ENCODE measurements at regions not wholly inside any gene's neighbourhood (a gene's known extent, or its start where the extent isn't known, plus 50 kb on each side); places are given as distances from the start of the nearest gene placed in this dataset.
"Not testable (repeated sequence)": the region's sequence is repeated elsewhere in the genome, so short reads cannot be mapped to it uniquely, and the experiment has no call there.

- not testable (repeated sequence) for DNase-seq
Observed at GRCh38 chr3:177339220-177339703, 142.0 kb upstream of the TBL1XR1 start.

DNA sequence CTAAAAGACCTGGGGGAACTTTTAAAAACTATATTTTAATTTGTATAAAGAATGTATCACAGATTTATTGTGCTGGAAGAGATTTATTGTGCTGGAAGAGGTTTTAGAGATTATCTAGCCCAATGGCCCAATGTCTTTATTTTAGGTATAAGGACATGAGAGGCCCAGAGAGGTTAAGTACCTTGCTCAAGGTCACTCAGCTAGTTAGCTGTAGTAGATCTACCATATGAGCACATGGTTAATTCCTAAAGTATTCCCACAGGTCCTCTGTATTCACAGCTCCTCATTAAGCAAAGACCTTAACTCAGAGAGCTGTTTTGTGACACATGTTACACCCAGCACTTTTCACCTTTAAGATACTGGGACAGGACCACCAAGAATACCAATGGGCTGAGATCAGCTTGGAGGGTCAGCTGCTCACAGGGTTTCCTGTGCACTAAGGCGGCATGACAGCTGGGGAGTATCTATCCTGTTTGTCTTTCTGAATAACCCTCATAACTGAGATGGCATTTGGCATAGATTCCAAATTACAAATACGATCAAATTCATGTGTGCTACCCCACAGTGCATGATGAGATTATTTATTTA, 143.1 kb upstream of the TBL1XR1 start:
- DNase-seq = no peak

- DNase-seq = peak in 1 of 2 experiments; percentile 10
Observed at GRCh38 chr3:177341736-177342419, 144.6 kb upstream of the TBL1XR1 start.

DNA sequence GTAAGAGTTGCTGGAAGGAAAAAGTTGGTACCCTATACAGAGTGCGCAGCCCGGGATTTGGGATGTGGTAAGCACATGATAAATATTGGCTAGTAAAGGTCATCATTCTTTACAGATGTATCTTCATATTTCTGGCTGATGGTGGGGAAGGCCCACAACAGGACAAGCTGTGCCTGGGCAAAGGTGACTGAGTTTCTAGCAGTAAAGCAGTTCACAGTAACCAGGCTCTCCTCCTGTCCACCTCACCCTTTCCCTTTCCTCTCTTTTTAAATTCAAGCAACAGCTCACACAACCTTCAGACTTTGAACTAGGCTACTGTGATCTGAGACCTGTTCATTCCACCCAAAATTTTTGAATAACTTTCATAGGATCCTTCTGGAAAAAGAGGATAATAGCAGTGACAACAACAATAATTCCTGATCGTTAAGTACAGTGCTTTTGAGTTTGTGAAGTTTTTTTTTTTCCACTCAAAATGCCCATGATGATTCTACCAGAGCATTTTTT, 145.9 kb upstream of the TBL1XR1 start:
- peak in 1 of 2 experiments; percentile 17 for DNase-seq

- peak; percentile 69 to 74 for DNase-seq
Observed at GRCh38 chr3:177345049-177345972, 148.0 kb upstream of the TBL1XR1 start.

- DNase-seq = no peak
Observed at GRCh38 chr3:177345973-177346503, 148.8 kb upstream of the TBL1XR1 start.

DNA sequence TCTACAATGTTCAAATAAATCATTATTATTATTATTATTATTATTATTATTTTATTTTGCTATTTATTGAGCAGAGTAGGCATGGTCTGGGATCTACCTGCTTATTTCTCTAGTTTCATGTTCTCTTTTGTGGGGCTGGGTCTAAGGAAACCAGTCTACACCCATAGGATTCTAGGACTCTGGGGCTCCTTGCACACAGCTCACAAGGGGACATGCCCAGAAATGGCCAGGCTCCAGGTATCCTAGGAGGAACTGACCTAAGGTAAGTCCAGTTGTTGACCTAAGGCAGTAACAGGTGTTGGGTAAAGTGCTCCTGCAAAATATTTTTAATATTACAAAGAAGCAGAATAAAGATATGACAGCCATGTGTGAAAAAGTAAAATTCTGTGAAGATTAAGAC, 149.6 kb upstream of the TBL1XR1 start:
- DNase-seq = no peak

DNA sequence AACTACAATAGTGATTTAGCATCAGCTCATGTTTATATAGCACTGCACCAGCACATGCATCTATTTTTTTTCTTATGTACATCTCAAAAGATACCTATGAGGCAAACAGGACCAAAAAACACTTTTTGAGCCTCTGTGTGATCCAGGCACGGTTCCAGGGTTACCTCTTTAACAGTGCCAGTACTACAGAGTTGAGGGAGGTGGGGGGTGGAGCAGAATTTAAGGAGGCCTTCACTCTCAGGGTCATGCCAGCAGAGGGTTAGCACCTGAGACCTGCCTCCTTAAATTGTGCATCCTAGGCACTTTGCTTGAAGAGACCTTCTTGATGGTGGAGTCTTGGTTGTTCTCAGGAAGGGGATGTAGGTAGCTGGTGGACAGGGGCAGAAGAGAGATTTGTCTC, 150.3 kb upstream of the TBL1XR1 start:
- DNase-seq = no peak

- no peak for DNase-seq
Observed at GRCh38 chr3:177348974-177349373, 151.7 kb upstream of the TBL1XR1 start.

- no peak for DNase-seq
Observed at GRCh38 chr3:177349384-177349783, 152.1 kb upstream of the TBL1XR1 start.

DNA sequence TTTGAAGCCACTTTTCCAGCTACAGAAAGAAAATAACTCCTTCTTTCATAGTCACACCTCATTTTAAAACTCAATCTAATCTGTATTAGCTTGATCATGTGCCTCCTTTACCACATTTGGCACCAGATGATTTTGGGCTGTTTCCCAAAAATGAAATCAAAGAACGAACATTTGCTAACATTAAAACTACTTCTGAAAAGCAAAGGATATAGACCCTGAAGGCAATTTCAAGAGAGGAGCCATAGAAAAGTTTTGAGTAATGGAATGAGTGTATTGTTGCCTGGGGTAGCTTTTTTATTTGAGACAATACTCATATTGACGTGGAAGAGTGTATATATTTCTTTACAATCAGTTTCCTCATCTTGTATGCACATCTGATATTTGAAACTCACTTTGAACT, 152.8 kb upstream of the TBL1XR1 start:
- DNase-seq = no peak

DNA sequence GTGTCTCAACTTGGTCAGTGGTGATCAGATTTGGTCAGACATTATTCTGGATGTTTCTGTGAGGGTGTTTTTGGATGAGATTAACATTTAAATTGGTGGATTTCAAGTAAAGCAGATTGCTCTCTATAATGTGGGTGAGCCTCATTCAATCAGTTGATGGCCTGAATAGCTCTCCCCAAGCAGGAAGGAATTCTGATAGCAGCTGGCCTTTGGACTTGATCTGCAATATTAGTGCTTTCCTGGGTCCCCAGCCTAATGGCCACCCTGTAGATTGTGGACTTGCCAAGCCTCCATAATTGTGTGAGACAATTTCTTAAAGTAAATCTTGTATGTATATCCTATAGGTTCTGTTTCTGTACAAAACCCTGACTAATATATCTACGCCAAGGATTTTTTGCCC, 153.9 kb upstream of the TBL1XR1 start:
- no peak for DNase-seq

- DNase-seq = no peak
Observed at GRCh38 chr3:177351757-177352158, 154.5 kb upstream of the TBL1XR1 start.

DNA sequence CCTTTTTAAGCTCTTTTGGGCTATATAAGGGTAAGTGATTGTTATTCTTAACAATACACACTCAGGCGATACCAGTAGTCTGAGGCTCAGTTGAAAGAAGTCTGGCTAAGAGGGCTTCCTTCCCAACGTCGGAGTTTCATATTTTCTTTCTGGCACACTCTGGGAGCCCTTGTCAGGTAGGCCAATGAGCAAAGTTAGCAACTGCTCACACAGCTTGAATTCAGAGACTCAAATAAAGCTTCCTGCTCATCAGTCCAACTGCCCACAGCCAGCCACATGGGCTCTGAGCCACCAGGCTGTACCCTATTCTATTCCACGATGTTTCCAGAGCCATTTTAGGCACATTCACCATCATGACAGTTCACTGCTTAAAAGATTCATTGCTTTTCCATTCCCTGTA, 155.1 kb upstream of the TBL1XR1 start:
- DNase-seq = no peak

DNA sequence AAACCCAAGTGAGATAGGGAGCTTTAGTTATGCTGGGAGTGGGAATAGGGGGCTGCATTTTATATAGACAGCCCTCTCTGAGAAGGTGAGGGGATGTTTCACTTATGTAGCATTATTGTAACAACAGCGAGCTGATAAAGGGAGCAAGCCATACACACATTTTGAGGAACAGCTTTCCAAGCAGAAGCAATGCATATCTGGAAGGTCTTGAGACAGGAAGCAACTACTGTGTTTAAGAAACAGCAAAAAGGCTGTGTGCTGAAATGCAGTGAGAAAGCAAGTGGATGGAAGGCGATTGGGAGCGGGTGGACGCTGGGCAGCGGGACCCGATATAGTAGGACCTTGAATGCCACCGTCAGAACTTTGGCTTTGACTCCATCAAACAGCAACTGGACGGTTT, 155.9 kb upstream of the TBL1XR1 start:
- DNase-seq = no peak

- DNase-seq = not testable (repeated sequence)
Observed at GRCh38 chr3:177353879-177354278, 156.6 kb upstream of the TBL1XR1 start.

DNA sequence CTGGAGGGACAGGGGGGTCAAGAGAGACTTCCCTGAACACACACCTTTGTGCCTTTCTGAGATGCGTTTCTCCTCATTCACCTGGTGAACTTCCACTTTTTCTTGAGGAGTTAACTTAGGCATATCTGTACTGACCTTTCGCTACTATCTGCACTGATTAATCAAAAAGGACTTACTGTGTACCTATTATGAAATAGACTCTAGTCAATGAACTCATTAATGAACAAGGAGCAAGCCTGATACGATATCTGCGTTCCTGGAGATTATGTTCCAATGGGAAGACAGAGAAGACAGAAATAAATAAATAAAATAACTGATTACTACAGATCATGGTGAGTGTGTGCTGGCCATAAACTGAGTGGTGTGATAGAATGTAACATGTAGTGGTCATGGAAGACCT, 157.2 kb upstream of the TBL1XR1 start:
- no peak for DNase-seq

GRCh38 chr3:177356113-177356512, 158.8 kb upstream of the TBL1XR1 start:
- DNase-seq = no peak

DNA sequence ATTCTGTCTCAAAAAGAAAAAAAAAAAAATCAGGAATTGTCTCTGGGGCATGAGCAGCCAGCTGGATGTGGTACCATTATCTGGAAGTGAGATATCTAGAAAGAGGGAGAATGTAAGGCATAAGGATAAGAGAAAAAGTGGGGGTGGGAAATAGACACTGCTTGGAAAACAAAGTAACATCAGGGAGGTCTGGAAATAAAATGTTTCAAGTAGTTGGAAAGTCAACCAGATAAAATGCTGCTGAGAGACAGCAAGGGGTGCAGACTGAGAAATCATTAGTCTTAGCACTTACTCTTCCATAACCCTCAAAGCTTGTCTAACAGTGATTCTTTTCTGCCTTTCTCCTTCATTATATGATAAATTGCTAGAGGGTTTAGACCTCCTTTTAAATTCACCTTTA, 159.7 kb upstream of the TBL1XR1 start:
- DNase-seq = no peak

DNA sequence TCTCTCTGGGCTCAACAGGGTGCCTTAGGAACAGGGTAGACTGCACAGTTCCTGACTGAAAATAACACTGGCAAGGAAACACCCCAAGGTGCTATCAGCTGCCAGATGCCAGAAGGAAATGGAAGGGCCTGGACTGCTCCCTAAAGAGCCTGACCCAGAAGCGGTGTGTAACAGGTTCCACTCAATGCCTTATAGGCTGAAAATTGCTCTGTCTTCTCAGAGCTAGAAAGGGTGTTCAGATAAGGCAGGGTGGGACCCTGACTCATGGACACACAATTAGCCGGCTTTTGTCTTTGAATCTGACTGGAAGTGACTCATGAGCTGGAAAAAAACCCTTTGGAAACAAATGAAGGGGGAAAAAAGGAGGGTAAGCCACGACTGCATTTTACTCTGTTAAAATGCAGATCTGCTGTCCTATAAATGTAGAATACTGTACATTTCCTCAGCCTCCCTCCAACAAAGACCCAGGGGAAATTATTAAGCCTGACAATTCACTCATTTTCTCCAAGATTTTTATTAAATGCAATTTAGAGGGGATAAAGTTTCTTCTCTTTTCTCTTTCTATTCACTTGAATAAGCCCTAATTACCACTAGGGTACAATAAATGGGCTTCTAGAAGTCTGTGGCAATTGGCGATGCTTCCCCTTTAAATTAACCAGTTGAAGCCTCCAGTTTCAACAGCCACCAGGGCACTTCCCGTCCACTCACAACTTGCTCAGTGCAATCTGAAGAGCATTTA, 160.2 kb upstream of the TBL1XR1 start:
- DNase-seq = peak in 1 of 2 experiments; percentile 45

- DNase-seq = peak; percentile 44 to 51
Observed at GRCh38 chr3:177358091-177358976, 161.1 kb upstream of the TBL1XR1 start.

Data from activated T-cell treated with anti-CD3 and anti-CD28 coated beads, Interleukin-2, amount 50 U/mL, for 48 hours (primary cell).